ENCODE measurements at regions not wholly inside any gene's neighbourhood (a gene's known extent, or its start where the extent isn't known, plus 50 kb on each side); places are given as distances from the start of the nearest gene placed in this dataset.

DNA sequence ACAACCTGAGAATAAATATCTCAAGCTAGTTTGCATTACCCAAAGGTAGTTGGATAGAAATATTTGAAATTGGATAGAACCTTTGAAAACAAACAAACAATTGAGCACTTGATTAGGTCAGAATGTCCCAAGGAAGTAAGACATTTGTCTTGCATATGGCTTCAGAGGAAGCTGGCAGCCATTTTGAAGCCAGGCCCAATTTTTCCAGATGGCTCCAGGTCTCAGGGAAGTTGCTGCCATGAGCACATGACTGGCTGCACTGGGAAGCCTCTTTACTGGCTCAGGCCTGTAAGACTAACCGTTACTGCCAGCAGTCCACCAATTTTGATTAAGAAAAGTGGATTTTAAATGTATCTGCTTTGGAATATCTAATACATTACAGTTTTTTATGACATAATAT is 448.9 kb upstream of the DPH6 start:
- TF ChIP-seq, protein P1, sequence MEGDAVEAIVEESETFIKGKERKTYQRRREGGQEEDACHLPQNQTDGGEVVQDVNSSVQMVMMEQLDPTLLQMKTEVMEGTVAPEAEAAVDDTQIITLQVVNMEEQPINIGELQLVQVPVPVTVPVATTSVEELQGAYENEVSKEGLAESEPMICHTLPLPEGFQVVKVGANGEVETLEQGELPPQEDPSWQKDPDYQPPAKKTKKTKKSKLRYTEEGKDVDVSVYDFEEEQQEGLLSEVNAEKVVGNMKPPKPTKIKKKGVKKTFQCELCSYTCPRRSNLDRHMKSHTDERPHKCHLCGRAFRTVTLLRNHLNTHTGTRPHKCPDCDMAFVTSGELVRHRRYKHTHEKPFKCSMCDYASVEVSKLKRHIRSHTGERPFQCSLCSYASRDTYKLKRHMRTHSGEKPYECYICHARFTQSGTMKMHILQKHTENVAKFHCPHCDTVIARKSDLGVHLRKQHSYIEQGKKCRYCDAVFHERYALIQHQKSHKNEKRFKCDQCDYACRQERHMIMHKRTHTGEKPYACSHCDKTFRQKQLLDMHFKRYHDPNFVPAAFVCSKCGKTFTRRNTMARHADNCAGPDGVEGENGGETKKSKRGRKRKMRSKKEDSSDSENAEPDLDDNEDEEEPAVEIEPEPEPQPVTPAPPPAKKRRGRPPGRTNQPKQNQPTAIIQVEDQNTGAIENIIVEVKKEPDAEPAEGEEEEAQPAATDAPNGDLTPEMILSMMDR (IDR thresholded peaks at IDR 0.05) = no peak
- TF ChIP-seq POLR2A (IDR thresholded peaks at IDR 0.05) = no peak

Data from adrenal gland (tissue), 5 donors.